NCI-H510A treated with DMSO at 0.1 percent for 48 hours (cell line): ENCODE measurements at regions not wholly inside any gene's neighbourhood (a gene's known extent, or its start where the extent isn't known, plus 50 kb on each side); places are given as distances from the start of the nearest gene placed in this dataset.
"Not testable (repeated sequence)": the region's sequence is repeated elsewhere in the genome, so short reads cannot be mapped to it uniquely, and the experiment has no call there.

Experiments used
- DNase-seq: peaks from one replicate; lab custom pipeline; 2025; lab: John Stamatoyannopoulos, UW

GRCh38 chr7:32681174-32681518 lies 185.9 kb downstream of the AVL9 start:
- DNase-seq, result no peak

GRCh38 chr7:32680259-32681173 lies 185.2 kb downstream of the AVL9 start:
- DNase-seq, result peak; percentile 34

DNA sequence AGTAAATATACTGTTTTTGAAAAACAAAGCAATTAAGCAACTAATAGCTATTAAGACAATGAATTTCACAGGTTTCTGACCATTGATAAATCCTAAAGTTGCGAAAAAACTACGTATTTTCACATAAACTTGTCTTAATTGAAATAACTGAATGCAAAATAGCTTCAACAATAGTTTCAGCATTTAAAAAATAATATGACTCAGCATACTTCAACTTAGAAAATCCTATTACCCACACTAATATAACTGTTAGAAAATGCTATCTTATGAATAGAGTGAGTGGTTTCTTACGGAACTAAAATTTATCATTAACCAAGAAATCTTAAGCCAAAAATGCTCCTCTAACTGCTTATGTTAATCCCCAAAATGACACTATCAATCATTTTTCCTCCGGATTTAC lies 183.9 kb downstream of the AVL9 start:
- DNase-seq, result no peak

GRCh38 chr7:32677593-32677992 lies 182.3 kb downstream of the AVL9 start:
- no peak for DNase-seq

DNA sequence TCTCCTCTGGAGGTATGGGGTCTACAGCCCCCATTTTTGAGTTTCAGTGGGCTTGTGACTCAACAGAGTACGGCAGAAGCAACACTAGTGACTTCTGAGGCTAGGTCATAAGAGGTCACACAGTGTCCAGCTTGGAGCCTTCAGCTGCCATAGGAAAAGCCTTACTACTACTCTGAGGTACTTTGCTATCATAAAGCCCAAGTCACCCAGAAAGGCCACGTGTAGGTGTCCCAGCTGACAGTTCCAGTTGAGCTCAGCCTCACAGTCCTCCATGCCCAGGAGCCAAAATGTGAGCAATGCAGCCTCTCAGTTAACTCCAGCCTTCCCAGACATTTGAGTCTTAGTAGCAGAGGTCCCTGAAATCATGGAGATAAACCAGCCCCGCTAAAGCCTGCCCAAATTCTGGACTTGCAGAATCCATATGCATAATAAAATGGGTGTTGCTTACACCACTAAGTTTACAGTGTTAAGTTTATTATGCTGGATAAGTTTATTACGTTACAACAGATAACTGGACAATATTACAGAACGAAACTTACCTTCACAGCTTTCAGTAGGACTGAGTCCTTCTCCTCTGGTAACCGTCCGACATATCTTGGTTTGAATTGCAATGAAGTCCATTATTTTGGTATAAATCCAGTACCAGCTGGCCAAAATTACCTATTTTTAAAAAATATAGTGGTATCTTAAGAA lies 181.1 kb downstream of the AVL9 start:
- DNase-seq, result no peak

- no peak for DNase-seq
These were observed 178.1 kb downstream of the AVL9 start for GRCh38 chr7:32673275-32673983.

- DNase-seq, result peak; percentile 51
These were observed 175.1 kb downstream of the AVL9 start for GRCh38 chr7:32670110-32671025.

- peak; percentile 45 for DNase-seq
These were observed 174.0 kb downstream of the AVL9 start for GRCh38 chr7:32669173-32669870.

GRCh38 chr7:32668387-32669097 lies 173.3 kb downstream of the AVL9 start:
- DNase-seq, result not testable (repeated sequence)

GRCh38 chr7:32667586-32667985 lies 172.3 kb downstream of the AVL9 start:
- not testable (repeated sequence) for DNase-seq

DNA sequence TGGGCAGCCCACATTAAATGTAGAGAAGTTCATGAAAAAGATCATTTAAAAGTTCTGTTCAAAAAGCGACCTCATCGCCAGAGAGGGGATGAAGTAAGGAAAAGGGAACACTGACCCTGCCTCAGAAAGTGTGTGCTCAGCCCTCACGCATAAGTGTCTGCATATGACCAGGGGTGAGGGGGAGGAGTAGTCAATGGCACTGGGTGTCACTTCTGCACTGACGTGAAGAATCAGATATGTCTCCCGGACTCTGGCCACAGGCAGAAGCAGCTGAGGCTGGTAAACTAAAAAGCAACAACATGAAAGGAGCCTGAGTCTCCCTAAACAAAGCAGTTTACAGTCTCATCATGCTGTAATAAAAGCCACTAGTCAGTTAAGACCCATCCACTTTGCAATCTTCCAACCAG lies 168.5 kb downstream of the AVL9 start:
- not testable (repeated sequence) for DNase-seq

DNA sequence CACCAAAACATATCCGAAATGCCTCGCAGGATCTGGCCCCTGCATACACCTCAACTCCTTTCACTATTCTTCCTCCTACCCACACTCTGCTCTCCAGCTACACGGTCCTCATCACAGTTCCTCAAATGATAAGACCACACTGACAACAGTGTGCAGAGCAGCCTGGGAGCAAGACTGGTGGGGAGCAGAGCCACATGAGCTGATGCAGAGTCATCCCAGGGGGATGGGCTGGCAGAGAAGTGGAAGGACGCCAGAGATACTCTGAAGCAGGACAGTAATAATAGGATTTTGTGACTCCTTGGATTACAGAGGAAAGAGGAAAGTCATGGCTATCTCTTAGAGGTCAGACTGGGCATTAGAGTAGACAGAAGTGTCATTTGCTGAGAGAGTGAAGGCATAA lies 167.2 kb downstream of the AVL9 start:
- DNase-seq, result not testable (repeated sequence)

GRCh38 chr7:32661929-32662328 lies 166.6 kb downstream of the AVL9 start:
- no peak for DNase-seq

DNA sequence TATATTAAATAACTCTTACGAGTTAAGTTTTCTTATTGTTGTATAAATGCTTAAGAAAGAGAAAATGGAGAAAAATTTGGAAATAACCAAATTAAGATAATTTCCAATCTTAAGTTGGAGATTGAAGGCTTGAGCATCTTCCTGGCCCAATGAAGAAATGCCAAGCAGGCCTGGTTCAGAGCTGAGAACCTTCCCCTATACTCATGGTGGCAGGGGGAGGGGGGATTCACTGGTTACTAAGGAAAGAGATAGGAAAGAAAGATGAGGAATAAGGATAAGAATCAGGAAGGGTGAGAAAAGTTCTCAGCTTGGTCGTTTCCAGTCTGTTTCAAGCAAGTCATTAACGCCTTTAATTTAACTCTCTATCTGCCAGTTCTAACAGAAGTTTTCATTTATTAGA lies 166.2 kb downstream of the AVL9 start:
- no peak for DNase-seq

DNA sequence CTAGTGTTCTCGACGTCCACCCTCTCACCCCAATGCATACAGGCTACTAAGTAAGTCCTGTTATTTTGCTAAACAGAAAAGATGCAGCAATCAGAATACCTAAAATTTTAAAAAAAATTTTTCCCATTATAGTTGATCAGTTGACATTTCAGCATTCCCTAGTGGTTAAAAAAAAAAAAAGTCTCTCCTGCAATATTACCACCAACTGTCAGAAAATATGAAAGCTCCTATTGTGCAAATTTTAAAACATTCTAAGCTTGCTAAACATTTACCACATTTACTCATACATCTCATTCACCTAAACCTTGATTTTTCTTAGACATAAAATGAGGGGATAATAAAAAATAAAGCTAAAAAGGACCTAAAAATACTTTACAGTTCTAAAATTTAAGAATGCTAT lies 165.6 kb downstream of the AVL9 start:
- DNase-seq, result no peak

DNA sequence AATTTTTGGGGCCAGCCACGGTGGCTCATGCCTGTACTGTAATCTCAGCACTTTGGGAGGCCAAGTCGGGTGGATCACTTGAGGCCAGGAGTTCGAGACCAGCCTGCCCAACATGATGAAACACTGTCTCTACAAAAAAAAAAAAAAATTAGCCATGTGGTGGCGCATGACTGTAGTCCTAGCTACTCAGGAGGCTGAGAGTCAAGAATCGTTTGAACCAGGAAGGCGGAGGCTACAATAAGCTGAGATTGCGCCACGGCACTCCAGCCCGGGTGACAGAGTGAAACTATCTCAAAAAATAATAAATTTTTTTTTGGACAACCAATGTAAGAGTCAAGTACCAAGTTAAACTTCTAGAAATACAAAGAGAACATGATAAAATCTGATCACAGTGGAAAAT lies 164.6 kb downstream of the AVL9 start:
- DNase-seq, result no peak

- DNase-seq, result no peak
These were observed 163.2 kb downstream of the AVL9 start for GRCh38 chr7:32658467-32658869.

GRCh38 chr7:32658034-32658433 lies 162.7 kb downstream of the AVL9 start:
- no peak for DNase-seq

DNA sequence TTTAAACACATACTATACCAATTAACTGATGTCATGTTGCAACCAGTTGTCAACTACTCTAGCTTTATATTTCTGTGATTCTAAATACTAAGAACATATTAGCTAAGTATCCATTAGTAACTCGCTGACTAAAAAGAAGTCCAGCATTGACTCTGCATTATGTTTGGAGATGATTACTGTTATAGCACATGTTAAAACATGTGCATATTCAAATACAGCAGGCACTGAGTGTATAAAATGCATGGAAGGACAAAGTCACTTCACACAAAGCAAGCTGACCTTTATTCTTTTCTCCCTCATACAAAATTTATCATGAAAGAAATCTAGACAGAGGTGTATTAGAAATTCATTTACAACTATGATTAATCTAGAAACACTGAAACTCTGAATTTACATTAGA lies 159.3 kb downstream of the AVL9 start:
- not testable (repeated sequence) for DNase-seq

DNA sequence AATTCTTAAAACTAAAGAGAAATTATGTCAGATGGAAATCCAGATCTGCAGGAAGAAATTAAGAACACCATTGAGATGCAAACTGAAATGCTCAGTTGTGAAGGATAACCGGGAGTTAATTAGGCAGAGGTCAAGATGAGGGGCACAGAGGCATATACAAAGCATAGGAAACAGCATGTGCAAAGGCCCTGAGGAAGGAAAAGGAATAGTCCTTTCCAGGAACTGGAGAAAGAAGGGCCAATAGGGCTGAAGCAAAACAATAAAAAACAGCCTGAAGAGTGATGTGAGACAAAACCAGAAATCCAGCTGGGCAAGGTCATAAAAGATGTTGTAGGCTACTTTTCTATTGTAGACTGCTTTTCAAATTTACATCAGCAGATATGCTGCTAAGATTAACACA lies 155.1 kb downstream of the AVL9 start:
- not testable (repeated sequence) for DNase-seq
